NAMALWA (cell line): ENCODE measurements at regions not wholly inside any gene's neighbourhood (a gene's known extent, or its start where the extent isn't known, plus 50 kb on each side); places are given as distances from the start of the nearest gene placed in this dataset.
A peak's percentile ranks its signal among the peaks of the same experiment; 100 is the strongest.
"Not testable (repeated sequence)": the region's sequence is repeated elsewhere in the genome, so short reads cannot be mapped to it uniquely, and the experiment has no call there.

ENCODE experiments used
- DNase-seq: peaks from one replicate; pipeline ENCODE4 v3.0.0-alpha.2; 2015; ENCODE audit warnings: low spot score

GRCh38 chr4:29708473-29708872 lies 1011.7 kb upstream of the PCDH7 start:
- DNase-seq = no peak

GRCh38 chr4:29710519-29710918 lies 1009.6 kb upstream of the PCDH7 start:
- no peak for DNase-seq

GRCh38 chr4:29711226-29711625 lies 1008.9 kb upstream of the PCDH7 start:
- DNase-seq = no peak

GRCh38 chr4:29717287-29718057 lies 1002.7 kb upstream of the PCDH7 start:
- DNase-seq = no peak

GRCh38 chr4:29718136-29718535 lies 1002.0 kb upstream of the PCDH7 start:
- DNase-seq = no peak

- no peak for DNase-seq
Observed at GRCh38 chr4:29722253-29722652, 997.9 kb upstream of the PCDH7 start.

- no peak for DNase-seq
Observed at GRCh38 chr4:29726938-29727337, 993.2 kb upstream of the PCDH7 start.

GRCh38 chr4:29734343-29735213 lies 985.6 kb upstream of the PCDH7 start:
- no peak for DNase-seq

- DNase-seq = no peak
Observed at GRCh38 chr4:29756966-29757365, 963.2 kb upstream of the PCDH7 start.

GRCh38 chr4:29762151-29762550 lies 958.0 kb upstream of the PCDH7 start:
- DNase-seq = no peak

GRCh38 chr4:29770627-29771026 lies 949.5 kb upstream of the PCDH7 start:
- no peak for DNase-seq

- not testable (repeated sequence) for DNase-seq
Observed at GRCh38 chr4:29788123-29788522, 932.0 kb upstream of the PCDH7 start.

- DNase-seq = peak; percentile 13
Observed at GRCh38 chr4:29805245-29805644, 914.9 kb upstream of the PCDH7 start.

GRCh38 chr4:29805916-29806480 lies 914.2 kb upstream of the PCDH7 start:
- no peak for DNase-seq

GRCh38 chr4:29817961-29818360 lies 902.2 kb upstream of the PCDH7 start:
- no peak for DNase-seq

GRCh38 chr4:29829067-29829466 lies 891.1 kb upstream of the PCDH7 start:
- no peak for DNase-seq

GRCh38 chr4:29852537-29852936 lies 867.6 kb upstream of the PCDH7 start:
- DNase-seq = no peak

- no peak for DNase-seq
Observed at GRCh38 chr4:29853833-29854232, 866.3 kb upstream of the PCDH7 start.

- no peak for DNase-seq
Observed at GRCh38 chr4:29861307-29861706, 858.9 kb upstream of the PCDH7 start.

- DNase-seq = no peak
Observed at GRCh38 chr4:29867412-29867811, 852.8 kb upstream of the PCDH7 start.

GRCh38 chr4:29900336-29900735 lies 819.8 kb upstream of the PCDH7 start:
- no peak for DNase-seq

- DNase-seq = no peak
Observed at GRCh38 chr4:29908276-29908675, 811.9 kb upstream of the PCDH7 start.

GRCh38 chr4:29927895-29928294 lies 792.3 kb upstream of the PCDH7 start:
- no peak for DNase-seq
